C4-2B (cell line): ENCODE measurements at regions not wholly inside any gene's neighbourhood (a gene's known extent, or its start where the extent isn't known, plus 50 kb on each side); places are given as distances from the start of the nearest gene placed in this dataset.

Experiments used
- H3K27ac ChIP-seq: fragments of 450-650 bp; 2 replicates; pipeline ENCODE4 v1.5.1; 2017
- ZFX ChIP-seq: fragments of 450-650 bp; IDR thresholded peaks from 2 replicates; pipeline ENCODE4 v1.6.1; 2017
- TF ChIP-seq, protein P1 (sequence below): fragments of 450-650 bp; conservative IDR thresholded peaks from 2 replicates; pipeline ENCODE4 v1.5.1; 2017; ENCODE audit warnings: mild to moderate bottlenecking

DNA sequence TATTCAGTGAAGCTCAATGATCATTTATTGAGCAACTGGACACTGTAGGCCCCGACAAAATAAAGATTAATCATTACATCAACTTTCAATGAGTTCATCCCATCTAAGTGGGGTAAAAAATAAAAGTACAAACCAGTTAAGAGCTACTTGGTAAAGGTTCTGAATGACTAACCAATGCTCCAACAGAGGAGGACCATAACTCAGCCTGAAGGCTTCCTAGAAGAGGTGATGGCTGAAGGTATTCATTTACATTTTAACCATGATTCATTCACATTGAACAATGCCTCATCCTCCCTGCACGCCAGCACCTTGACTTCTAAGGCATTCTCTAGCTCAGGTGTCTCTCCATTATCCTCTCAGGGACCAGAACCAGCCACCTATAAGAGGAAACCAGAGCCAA lies 201.4 kb downstream of the ZNF462 start:
- TF ChIP-seq, protein P1, sequence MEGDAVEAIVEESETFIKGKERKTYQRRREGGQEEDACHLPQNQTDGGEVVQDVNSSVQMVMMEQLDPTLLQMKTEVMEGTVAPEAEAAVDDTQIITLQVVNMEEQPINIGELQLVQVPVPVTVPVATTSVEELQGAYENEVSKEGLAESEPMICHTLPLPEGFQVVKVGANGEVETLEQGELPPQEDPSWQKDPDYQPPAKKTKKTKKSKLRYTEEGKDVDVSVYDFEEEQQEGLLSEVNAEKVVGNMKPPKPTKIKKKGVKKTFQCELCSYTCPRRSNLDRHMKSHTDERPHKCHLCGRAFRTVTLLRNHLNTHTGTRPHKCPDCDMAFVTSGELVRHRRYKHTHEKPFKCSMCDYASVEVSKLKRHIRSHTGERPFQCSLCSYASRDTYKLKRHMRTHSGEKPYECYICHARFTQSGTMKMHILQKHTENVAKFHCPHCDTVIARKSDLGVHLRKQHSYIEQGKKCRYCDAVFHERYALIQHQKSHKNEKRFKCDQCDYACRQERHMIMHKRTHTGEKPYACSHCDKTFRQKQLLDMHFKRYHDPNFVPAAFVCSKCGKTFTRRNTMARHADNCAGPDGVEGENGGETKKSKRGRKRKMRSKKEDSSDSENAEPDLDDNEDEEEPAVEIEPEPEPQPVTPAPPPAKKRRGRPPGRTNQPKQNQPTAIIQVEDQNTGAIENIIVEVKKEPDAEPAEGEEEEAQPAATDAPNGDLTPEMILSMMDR, result no peak
- no peak for TF ChIP-seq ZFX
- H3K27ac ChIP-seq, result no peak overlapping the region

DNA sequence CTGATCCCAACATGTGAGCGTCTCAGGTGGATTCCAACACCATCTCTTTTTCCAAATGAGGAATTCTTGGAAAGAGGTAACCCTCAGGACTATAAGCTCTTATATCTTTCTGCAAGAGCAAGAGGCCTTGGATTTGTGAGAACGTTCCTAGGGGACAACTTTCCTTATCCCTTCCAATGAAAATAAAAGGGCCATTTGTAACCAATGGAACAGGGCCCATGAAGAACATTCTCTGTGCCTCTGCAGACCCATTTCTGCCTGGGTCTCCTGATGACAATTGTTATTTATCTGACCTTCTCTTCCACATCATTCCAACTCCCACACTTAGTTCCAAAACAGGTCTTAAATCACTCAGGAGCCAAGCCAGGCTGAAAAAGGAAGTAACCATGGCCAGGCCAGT lies 202.6 kb downstream of the ZNF462 start:
- H3K27ac ChIP-seq, result no peak overlapping the region
- no peak for TF ChIP-seq ZFX
- TF ChIP-seq, protein P1, result no peak

DNA sequence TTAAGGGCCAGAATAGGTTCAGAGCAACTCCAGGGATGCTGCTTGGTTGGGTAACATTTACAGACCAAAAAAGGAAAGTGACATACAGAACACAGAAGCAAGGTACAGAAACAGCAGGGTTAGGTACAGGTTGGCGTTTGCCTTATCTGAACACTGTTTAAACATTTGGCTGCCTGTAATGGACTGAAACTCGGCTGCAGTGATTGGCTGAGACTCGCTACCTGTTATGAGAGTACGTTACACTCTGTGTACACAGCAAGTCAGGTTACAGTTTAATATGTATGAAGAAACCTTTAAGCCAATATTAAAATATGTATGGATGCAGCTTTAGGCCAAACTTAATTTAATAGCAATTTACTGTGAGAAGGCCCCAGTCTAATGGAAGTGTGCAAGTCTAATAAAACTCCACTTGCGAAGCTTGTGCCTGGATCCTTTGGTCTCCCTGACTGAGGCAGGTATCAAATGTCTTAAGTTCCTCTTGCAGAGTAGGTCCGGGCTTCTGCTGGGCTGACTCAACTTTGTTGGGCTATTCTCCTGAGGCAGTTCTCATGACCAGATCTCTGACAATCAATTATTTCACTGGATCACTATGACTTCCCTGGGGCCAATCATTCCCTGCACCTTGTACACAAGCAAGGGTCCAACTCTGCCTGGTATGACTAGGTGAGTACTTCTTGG lies 204.9 kb downstream of the ZNF462 start:
- TF ChIP-seq, protein P1, result no peak
- no peak for TF ChIP-seq ZFX
- H3K27ac ChIP-seq, result peak overlapping the region; percentile 79

DNA sequence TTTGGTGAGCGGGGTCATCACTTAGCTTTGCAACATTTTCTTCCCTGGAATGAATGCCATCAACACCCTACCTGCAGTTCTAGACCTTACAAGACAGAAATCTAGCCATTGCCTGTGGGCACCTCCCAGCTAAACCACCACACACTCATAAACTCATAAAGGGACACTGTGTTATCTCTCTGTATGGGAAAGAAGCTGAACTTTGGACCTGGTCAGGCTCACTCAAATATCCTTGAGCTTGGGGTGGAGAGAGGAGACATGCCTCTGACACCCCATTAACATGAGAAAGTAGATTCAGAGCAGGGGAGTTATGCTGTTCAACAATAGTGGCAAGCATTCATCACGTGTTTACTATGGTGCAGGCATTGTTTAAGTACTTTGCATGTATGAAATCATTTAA lies 205.6 kb downstream of the ZNF462 start:
- TF ChIP-seq, protein P1, result no peak
- no peak for TF ChIP-seq ZFX
- H3K27ac ChIP-seq, result peak overlapping the region; percentile 79

DNA sequence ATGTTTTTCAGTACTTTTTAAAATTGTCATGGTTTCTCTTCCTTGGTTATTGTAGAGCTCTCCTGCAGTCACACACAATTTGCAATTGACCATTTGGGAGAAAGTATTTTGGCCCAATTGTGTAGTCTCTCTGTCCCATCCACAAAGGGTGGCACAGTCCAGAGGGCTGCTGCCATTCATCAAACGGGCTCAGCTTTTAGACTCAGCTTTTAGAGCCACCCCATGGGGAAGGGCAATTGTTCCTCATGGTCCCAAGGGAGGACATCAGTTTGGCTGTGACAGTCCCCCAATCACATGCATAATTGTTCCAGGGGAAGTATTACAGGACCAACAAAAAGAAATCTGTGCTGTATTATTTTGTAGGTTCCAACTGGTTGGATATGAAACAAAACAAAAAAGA lies 207.6 kb downstream of the ZNF462 start:
- no peak overlapping the region for H3K27ac ChIP-seq
- no peak for TF ChIP-seq ZFX
- TF ChIP-seq, protein P1, result no peak

DNA sequence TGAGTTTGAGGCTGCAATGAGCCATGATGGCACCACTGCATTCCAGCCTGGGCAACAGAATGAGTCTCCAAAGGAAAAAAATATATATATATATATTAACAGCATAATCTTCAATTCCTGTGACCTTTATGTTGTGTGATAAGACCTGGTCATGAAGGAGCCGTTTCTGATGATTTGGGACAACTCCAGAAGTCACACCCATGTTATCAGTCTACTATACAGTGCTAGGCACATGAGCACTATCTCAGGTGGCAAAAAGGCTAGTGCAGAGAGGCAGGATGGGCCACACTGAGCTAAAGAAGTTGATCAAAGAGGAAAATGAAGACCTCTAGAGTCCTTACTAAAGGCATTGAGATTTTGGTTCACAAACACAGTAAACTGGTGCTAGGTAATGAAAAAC lies 205.0 kb upstream of the RAD23B start:
- no peak overlapping the region for H3K27ac ChIP-seq
- no peak for TF ChIP-seq ZFX
- TF ChIP-seq, protein P1, result no peak

DNA sequence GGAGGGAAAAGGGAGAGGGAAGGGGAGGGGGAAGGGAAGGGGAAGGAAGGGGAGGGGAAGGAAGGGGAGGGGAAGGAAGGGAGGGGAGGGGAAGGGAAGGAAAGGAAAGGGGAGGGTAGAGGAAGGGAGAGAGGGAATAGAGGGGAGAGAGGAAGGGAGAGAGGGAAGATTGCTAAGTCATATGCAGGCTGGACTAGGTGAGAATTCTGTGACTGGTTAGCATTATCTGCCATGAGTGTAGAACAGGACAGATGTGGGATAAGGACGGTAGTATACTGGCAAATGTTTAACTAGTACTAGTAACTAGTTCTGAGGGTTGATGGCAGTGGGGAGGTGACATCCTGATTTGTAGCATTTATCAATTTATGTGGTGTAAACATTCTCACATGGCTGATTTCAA lies 203.5 kb upstream of the RAD23B start:
- TF ChIP-seq, protein P1, result no peak
- H3K27ac ChIP-seq, result no peak overlapping the region
